OCI-LY7 (cell line): ENCODE measurements at regions not wholly inside any gene's neighbourhood (a gene's known extent, or its start where the extent isn't known, plus 50 kb on each side); places are given as distances from the start of the nearest gene placed in this dataset.

ENCODE experiments used
- EZH2phosphoT487 ChIP-seq: fragments of 200-600 bp; sonication (generic); IDR thresholded peaks from 2 replicates; pipeline ENCODE4 v1.6.1; 2018; ENCODE audit warnings: low read depth, borderline replicate concordance, mild to moderate bottlenecking, mixed run types, antibody characterized with exemption, low read length, moderate library complexity, mixed read lengths
- TF ChIP-seq, protein P1 (sequence below): fragments of 200-600 bp; sonication (generic); conservative IDR thresholded peaks from 2 replicates; pipeline ENCODE4 v1.5.1; 2014; ENCODE audit warnings: mild to moderate bottlenecking, antibody characterized with exemption, low read length, moderate library complexity, mixed read lengths

- TF ChIP-seq EZH2phosphoT487, result no peak
- TF ChIP-seq, protein P1, sequence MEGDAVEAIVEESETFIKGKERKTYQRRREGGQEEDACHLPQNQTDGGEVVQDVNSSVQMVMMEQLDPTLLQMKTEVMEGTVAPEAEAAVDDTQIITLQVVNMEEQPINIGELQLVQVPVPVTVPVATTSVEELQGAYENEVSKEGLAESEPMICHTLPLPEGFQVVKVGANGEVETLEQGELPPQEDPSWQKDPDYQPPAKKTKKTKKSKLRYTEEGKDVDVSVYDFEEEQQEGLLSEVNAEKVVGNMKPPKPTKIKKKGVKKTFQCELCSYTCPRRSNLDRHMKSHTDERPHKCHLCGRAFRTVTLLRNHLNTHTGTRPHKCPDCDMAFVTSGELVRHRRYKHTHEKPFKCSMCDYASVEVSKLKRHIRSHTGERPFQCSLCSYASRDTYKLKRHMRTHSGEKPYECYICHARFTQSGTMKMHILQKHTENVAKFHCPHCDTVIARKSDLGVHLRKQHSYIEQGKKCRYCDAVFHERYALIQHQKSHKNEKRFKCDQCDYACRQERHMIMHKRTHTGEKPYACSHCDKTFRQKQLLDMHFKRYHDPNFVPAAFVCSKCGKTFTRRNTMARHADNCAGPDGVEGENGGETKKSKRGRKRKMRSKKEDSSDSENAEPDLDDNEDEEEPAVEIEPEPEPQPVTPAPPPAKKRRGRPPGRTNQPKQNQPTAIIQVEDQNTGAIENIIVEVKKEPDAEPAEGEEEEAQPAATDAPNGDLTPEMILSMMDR, result no peak
These were observed 337.8 kb downstream of the CDH2 start for GRCh38 chr18:27839141-27839540.
